Stimulated activated CD4-positive, alpha-beta T cell treated with anti-CD3 and anti-CD28 coated beads, Interleukin-4, amount 100 ng/mL, for 4 hours (primary cell): ENCODE measurements at regions not wholly inside any gene's neighbourhood (a gene's known extent, or its start where the extent isn't known, plus 50 kb on each side); places are given as distances from the start of the nearest gene placed in this dataset.
"Not testable (repeated sequence)": the region's sequence is repeated elsewhere in the genome, so short reads cannot be mapped to it uniquely, and the experiment has no call there.

ENCODE experiments used
- DNase-seq, 2 experiments: peaks; one replicate each; pipeline ENCODE4 v3.0.0-alpha.2; 2020

GRCh38 chr3:127520993-127521392 lies 69.5 kb downstream of the TPRA1 start:
- DNase-seq, result no peak

- no peak for DNase-seq
These were observed 72.0 kb downstream of the TPRA1 start for GRCh38 chr3:127518456-127519081.

- DNase-seq, result no peak
These were observed 78.3 kb downstream of the TPRA1 start for GRCh38 chr3:127512256-127512655.

GRCh38 chr3:127501177-127501576 lies 89.4 kb downstream of the TPRA1 start:
- no peak for DNase-seq

GRCh38 chr3:127497676-127498075 lies 92.9 kb downstream of the TPRA1 start:
- DNase-seq, result no peak

GRCh38 chr3:127497166-127497565 lies 93.4 kb downstream of the TPRA1 start:
- no peak for DNase-seq

- no peak for DNase-seq
These were observed 94.5 kb downstream of the TPRA1 start for GRCh38 chr3:127495821-127496655.

GRCh38 chr3:127493924-127494646 lies 96.4 kb downstream of the TPRA1 start:
- no peak for DNase-seq

- DNase-seq, result no peak
These were observed 98.1 kb downstream of the TPRA1 start for GRCh38 chr3:127492426-127492825.

GRCh38 chr3:127491909-127492308 lies 98.6 kb downstream of the TPRA1 start:
- DNase-seq, result no peak

- no peak for DNase-seq
These were observed 99.2 kb downstream of the TPRA1 start for GRCh38 chr3:127491323-127491722.

- DNase-seq, result not testable (repeated sequence)
These were observed 99.6 kb downstream of the TPRA1 start for GRCh38 chr3:127491024-127491305.

GRCh38 chr3:127490271-127491023 lies 100.1 kb downstream of the TPRA1 start:
- DNase-seq, result no peak

- DNase-seq, result no peak
These were observed 101.2 kb downstream of the TPRA1 start for GRCh38 chr3:127489357-127489756.

GRCh38 chr3:127488740-127489139 lies 101.8 kb downstream of the TPRA1 start:
- no peak for DNase-seq

- no peak for DNase-seq
These were observed 102.3 kb downstream of the TPRA1 start for GRCh38 chr3:127488141-127488672.

GRCh38 chr3:127487196-127487595 lies 103.3 kb downstream of the TPRA1 start:
- DNase-seq, result no peak

- DNase-seq, result no peak
These were observed 104.1 kb downstream of the TPRA1 start for GRCh38 chr3:127486321-127486944.

GRCh38 chr3:127485396-127486170 lies 105.0 kb downstream of the TPRA1 start:
- DNase-seq, result no peak

GRCh38 chr3:127484601-127485388 lies 105.7 kb downstream of the TPRA1 start:
- DNase-seq, result no peak
